HepG2 (cell line): ENCODE measurements at regions not wholly inside any gene's neighbourhood (a gene's known extent, or its start where the extent isn't known, plus 50 kb on each side); places are given as distances from the start of the nearest gene placed in this dataset.
A peak's percentile ranks its signal among the peaks of the same experiment; 100 is the strongest.

Source experiments
- AGO1 ChIP-seq: fragments of 200-400 bp; formaldehyde crosslinking; IDR thresholded peaks from 2 replicates; pipeline ENCODE4 v1.6.1; 2017; ENCODE audit warnings: mild to moderate bottlenecking, low read depth, low read length, moderate library complexity; ENCODE audit not compliant: poor library complexity, severe bottlenecking
- ATF7-NPFF ChIP-seq: sonication (generic); formaldehyde crosslinking; IDR thresholded peaks from 2 replicates; pipeline ENCODE4 v1.8.1; 2023; ENCODE audit warnings: mild to moderate bottlenecking, low read depth, missing genetic modification reagents, moderate library complexity
- BRD4 ChIP-seq: sonication (generic); formaldehyde crosslinking; IDR thresholded peaks from 2 replicates; pipeline ENCODE4 v1.4.0; 2020; ENCODE audit warnings: missing genetic modification reagents
- CSRNP2 ChIP-seq: sonication (generic); formaldehyde crosslinking; conservative IDR thresholded peaks from 2 replicates; pipeline ENCODE4 v1.8.0; 2022; ENCODE audit warnings: low read depth, missing genetic modification reagents
- EEA1 ChIP-seq: sonication (generic); formaldehyde crosslinking; IDR thresholded peaks from 2 replicates; pipeline ENCODE4 v1.5.1; 2020; ENCODE audit warnings: mild to moderate bottlenecking, missing genetic modification reagents, borderline replicate concordance
- MEIS1 ChIP-seq: sonication (generic); formaldehyde crosslinking; IDR thresholded peaks from 2 replicates; pipeline ENCODE4 v1.9.0; 2021; ENCODE audit warnings: mild to moderate bottlenecking, missing genetic modification reagents, moderate library complexity, borderline replicate concordance
- POGK ChIP-seq: sonication (generic); formaldehyde crosslinking; conservative IDR thresholded peaks from 2 replicates; pipeline ENCODE4 v1.8.0; 2022; ENCODE audit warnings: mild to moderate bottlenecking, moderate library complexity, missing genetic modification reagents
- SIX1 ChIP-seq: sonication (generic); formaldehyde crosslinking; IDR thresholded peaks from 2 replicates; pipeline ENCODE4 v1.4.0; 2020; ENCODE audit warnings: missing genetic modification reagents, borderline replicate concordance
- SMAD3 ChIP-seq: sonication (generic); formaldehyde crosslinking; IDR thresholded peaks from 2 replicates; pipeline ENCODE4 v1.4.0; 2020; ENCODE audit warnings: missing genetic modification reagents
- SOX6 ChIP-seq, 2 experiments: fragments of 450-650 bp in 1 of 2; sonication (generic) in 1 of 2; formaldehyde crosslinking in 1 of 2; IDR thresholded peaks; 2 replicates each; pipeline versions ENCODE4 v1.4.0 to v1.6.1; 2017 to 2020; ENCODE audit warnings: antibody characterized with exemption in 1 of 2, mild to moderate bottlenecking in 1 of 2, missing genetic modification reagents in 1 of 2
- YEATS2 ChIP-seq: sonication (generic); formaldehyde crosslinking; IDR thresholded peaks from 2 replicates; pipeline ENCODE4 v1.4.0; 2020; ENCODE audit warnings: missing genetic modification reagents, borderline replicate concordance
- ZFYVE20 ChIP-seq: sonication (generic); formaldehyde crosslinking; IDR thresholded peaks from 2 replicates; pipeline ENCODE4 v1.8.0; 2023; ENCODE audit warnings: low read depth, mild to moderate bottlenecking, moderate library complexity, missing genetic modification reagents, borderline replicate concordance
- ZKSCAN5 ChIP-seq: sonication (generic); formaldehyde crosslinking; IDR thresholded peaks from 2 replicates; pipeline ENCODE4 v1.5.1; 2020; ENCODE audit warnings: mild to moderate bottlenecking, missing genetic modification reagents
- ZNF124 ChIP-seq: sonication (generic); formaldehyde crosslinking; IDR thresholded peaks from 2 replicates; pipeline ENCODE4 v1.4.0; 2020; ENCODE audit warnings: missing genetic modification reagents
- ZNF234 ChIP-seq: sonication (generic); formaldehyde crosslinking; conservative IDR thresholded peaks from 2 replicates; pipeline ENCODE4 v1.5.1; 2020; ENCODE audit warnings: mild to moderate bottlenecking, missing genetic modification reagents
- ZNF251 ChIP-seq: sonication (generic); formaldehyde crosslinking; IDR thresholded peaks from 2 replicates; pipeline ENCODE4 v1.9.0; 2021; ENCODE audit warnings: mild to moderate bottlenecking, missing genetic modification reagents
- ZNF34 ChIP-seq: sonication (generic); formaldehyde crosslinking; IDR thresholded peaks from 2 replicates; pipeline ENCODE4 v1.4.0; 2020; ENCODE audit warnings: mild to moderate bottlenecking, missing genetic modification reagents, borderline replicate concordance
- ZNF441 ChIP-seq: sonication (generic); formaldehyde crosslinking; IDR thresholded peaks from 2 replicates; pipeline ENCODE4 v1.7.0; 2021; ENCODE audit warnings: missing genetic modification reagents, borderline replicate concordance
- ZNF564 ChIP-seq: sonication (generic); formaldehyde crosslinking; IDR thresholded peaks from 2 replicates; pipeline ENCODE4 v1.8.1; 2023; ENCODE audit warnings: mild to moderate bottlenecking, missing genetic modification reagents
- ZNF678 ChIP-seq: sonication (generic); formaldehyde crosslinking; IDR thresholded peaks from 2 replicates; pipeline ENCODE4 v1.4.0; 2020; ENCODE audit warnings: mild to moderate bottlenecking, missing genetic modification reagents
- ZNF766 ChIP-seq: sonication (generic); formaldehyde crosslinking; IDR thresholded peaks from 2 replicates; pipeline ENCODE4 v1.5.0; 2020; ENCODE audit warnings: missing genetic modification reagents, borderline replicate concordance
- ZNF839 ChIP-seq: sonication (generic); formaldehyde crosslinking; IDR thresholded peaks from 2 replicates; pipeline ENCODE4 v1.4.0; 2020; ENCODE audit warnings: missing genetic modification reagents, mild to moderate bottlenecking, borderline replicate concordance
- TF ChIP-seq, protein P1 (sequence below): sonication (generic); formaldehyde crosslinking; IDR thresholded peaks from 2 replicates; pipeline ENCODE4 v1.8.1; 2023; ENCODE audit warnings: missing genetic modification reagents, inconsistent platforms, borderline replicate concordance

DNA sequence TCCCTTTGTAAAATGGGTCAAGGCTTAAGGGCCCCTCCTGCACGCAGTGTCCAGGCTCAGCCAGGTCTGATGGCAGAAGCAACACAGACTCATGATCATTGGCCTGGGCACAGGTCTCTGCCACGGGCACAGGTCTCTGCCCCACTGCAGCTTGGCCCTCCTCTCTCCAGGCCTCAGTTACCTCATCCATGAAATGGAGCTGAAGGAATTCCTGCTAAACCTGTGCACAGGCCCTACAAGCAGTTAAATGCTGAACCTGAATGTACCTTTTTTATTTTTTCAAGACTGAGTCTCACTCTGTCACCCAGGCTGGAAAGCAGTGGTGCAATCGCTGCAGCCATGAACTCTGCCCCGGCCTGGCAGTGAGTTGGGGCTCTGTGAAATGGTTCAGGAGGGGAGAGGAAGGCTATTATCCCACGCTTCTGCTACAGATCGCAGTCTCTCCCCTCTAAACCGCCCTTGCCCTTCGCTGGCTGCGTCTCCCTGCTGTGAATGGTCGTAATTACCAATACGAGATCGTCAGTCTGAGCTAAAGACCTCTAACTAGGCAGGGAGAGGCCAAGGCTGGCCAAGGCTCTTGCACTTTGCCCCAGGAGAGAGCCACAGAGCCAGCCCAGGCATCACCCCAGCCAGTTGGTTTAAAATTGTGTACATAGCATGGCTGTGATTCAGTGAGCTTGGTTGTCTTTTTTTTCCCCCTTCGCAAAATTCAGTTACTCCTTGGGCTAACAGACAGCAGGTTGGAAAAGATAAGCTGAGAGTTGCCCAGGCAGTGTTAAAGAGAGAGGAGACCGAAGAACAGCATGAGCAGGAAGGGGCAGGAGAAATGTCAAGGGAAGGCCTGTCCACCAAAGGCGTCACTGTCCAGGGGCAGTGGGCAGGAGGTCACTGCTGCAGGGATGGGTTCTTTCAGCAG lies 93.0 kb upstream of the KCTD7 start (continued):
- 0 out of 2 replicates have a peak, but pooled peaks have one; percentile 42 for TF ChIP-seq YEATS2 (CRISPR knock-in tag)
- TF ChIP-seq ZNF766 = 0 out of 2 replicates have a peak, but pooled peaks have one; percentile 22
- peak; percentile 19; the same call in 1 of the 2 replicates for TF ChIP-seq BRD4 (CRISPR knock-in tag)
- TF ChIP-seq ZNF124 (CRISPR knock-in tag) = peak; percentile 80; the same call in 1 of the 2 replicates
- no peak for TF ChIP-seq AGO1
- no peak for TF ChIP-seq POGK (CRISPR knock-in tag)
- 0 out of 2 replicates have a peak, but pooled peaks have one; percentile 67 for TF ChIP-seq ZNF678 (CRISPR knock-in tag)
- no peak for TF ChIP-seq SIX1 (CRISPR knock-in tag)
- TF ChIP-seq MEIS1 (CRISPR knock-in tag) = peak; percentile 93; the same call in 1 of the 2 replicates
- TF ChIP-seq, protein P1, sequence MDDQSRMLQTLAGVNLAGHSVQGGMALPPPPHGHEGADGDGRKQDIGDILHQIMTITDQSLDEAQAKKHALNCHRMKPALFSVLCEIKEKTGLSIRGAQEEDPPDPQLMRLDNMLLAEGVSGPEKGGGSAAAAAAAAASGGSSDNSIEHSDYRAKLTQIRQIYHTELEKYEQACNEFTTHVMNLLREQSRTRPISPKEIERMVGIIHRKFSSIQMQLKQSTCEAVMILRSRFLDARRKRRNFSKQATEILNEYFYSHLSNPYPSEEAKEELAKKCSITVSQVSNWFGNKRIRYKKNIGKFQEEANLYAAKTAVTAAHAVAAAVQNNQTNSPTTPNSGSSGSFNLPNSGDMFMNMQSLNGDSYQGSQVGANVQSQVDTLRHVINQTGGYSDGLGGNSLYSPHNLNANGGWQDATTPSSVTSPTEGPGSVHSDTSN (CRISPR knock-in tag) = no peak
- TF ChIP-seq ATF7-NPFF (CRISPR knock-in tag) = no peak
- TF ChIP-seq ZNF839 (CRISPR knock-in tag) = no peak
- peak; percentile 61; the same call in 1 of the 2 replicates for TF ChIP-seq SMAD3 (CRISPR knock-in tag)
- no peak for TF ChIP-seq ZNF234 (CRISPR knock-in tag)
- no peak; the same call in 1 of the 2 replicates for TF ChIP-seq ZKSCAN5 (CRISPR knock-in tag)
- no peak for TF ChIP-seq CSRNP2 (CRISPR knock-in tag)
- TF ChIP-seq ZNF441 (CRISPR knock-in tag) = no peak
- no peak for TF ChIP-seq ZFYVE20 (CRISPR knock-in tag)
- no peak for TF ChIP-seq SOX6 (IDR thresholded peaks at IDR 0.05)
- peak; percentile 68 for TF ChIP-seq SOX6 (CRISPR knock-in tag; IDR thresholded peaks at IDR 0.05)
- TF ChIP-seq ZNF564 (CRISPR knock-in tag) = no peak
- 0 out of 2 replicates have a peak, but pooled peaks have one; percentile 77 for TF ChIP-seq ZNF34 (CRISPR knock-in tag)
- no peak for TF ChIP-seq EEA1 (CRISPR knock-in tag)
- TF ChIP-seq ZNF251 (CRISPR knock-in tag) = no peak
